Heart left ventricle (tissue), 13 donors: ENCODE measurements at regions not wholly inside any gene's neighbourhood (a gene's known extent, or its start where the extent isn't known, plus 50 kb on each side); places are given as distances from the start of the nearest gene placed in this dataset.

Source experiments
- CTCF ChIP-seq, 12 donors: fragments of 200-600 bp; sonication (generic) in 4 of 12; IDR thresholded peaks; one replicate each; pipeline versions ENCODE4 v1.5.0 to v1.8.0; 2018 to 2022; ENCODE audit warnings: antibody characterized with exemption in 12 of 12, mild to moderate bottlenecking in 5 of 12
- POLR2A ChIP-seq, 2 donors: fragments of 450-650 bp; IDR thresholded peaks; one replicate each; pipeline ENCODE4 v1.6.1; 2017; ENCODE audit warnings: antibody characterized with exemption in 2 of 2, mild to moderate bottlenecking in 2 of 2, moderate library complexity in 2 of 2
- donor health status: ischemic (EF 13 %, LVEDD 7.1; RV severe dilation, severe dysfunction).
- donor health status: DM: no; HTN: yes; CAD: no.
- donor health status: DM: no; HTN: no; CAD: no.
- donor health status: ischemic (EF 25% LVEDD 6.9; RV normal size, moderate dysfunction).
- donor health status: ischemic (EF 25% LVEDD 5.7; RV mildly dilated, moderate dysfunction).
- donor health status: ischemic (EF 35%, LVEDD 5.7; RV mildly dilated, moderate dysfunction).
- donor health status: nonischemic (EF 11% LVEDD 7.7; RV severe dilation, severe dysfunction).
- donor health status: DM: yes; HTN: yes; CAD: no.
- donor health status: PGD.
- donor health status: ischemic (EF 29% LVEDD 5.4; RV normal size, mild dysfunction).
- donor health status: nonischemic (EF 23%, LVEDD 6.1; RV moderate dilation, normal function).

- TF ChIP-seq CTCF (IDR thresholded peaks at IDR 0.05), result no peak
- no peak for TF ChIP-seq POLR2A (IDR thresholded peaks at IDR 0.05)
These were observed 947.0 kb downstream of the REEP3 start for GRCh38 chr10:64468219-64468618.
